ENCODE measurements at regions not wholly inside any gene's neighbourhood (a gene's known extent, or its start where the extent isn't known, plus 50 kb on each side); places are given as distances from the start of the nearest gene placed in this dataset.

- no peak overlapping the region for H3K4me3 ChIP-seq
- intact Hi-C loops (cut with DNase I; ENCODE audit: low total_unique reads) = no loop called here
- H3K36me3 ChIP-seq = no peaks in the 10 kb centered on the region
- H3K4me1 ChIP-seq = no peaks in the 10 kb centered on the region
- no peaks in the 10 kb centered on the region for H3K9me3 ChIP-seq
- no peak for DNase-seq
- no peak for TF ChIP-seq CTCF (IDR thresholded peaks at IDR 0.05)
- no peak for TF ChIP-seq POLR2A (IDR thresholded peaks at IDR 0.05)
- no peak overlapping the region for H3K27ac ChIP-seq
- H3K27me3 ChIP-seq = peaks cover 0 to 3% of the 10 kb centered on the region in 2 donors
Measured at GRCh38 chr17:70230850-70231640, 61.7 kb downstream of the KCNJ2 start.

GRCh38 chr17:70232466-70232865 lies 63.1 kb downstream of the KCNJ2 start:
- Histone ChIP-seq H3K9me3 (no peaks in the 10 kb centered on the region), H3K4me3 (no peak overlapping the region), H3K36me3 (no peaks in the 10 kb centered on the region), H3K4me1 (no peaks in the 10 kb centered on the region), H3K27me3 (peaks cover 0 to 3% of the 10 kb centered on the region in 2 donors), H3K27ac (no peak overlapping the region)
- no peak for DNase-seq
- TF ChIP-seq CTCF (IDR thresholded peaks at IDR 0.05) (no peak), POLR2A (IDR thresholded peaks at IDR 0.05) (no peak)
- intact Hi-C loops (cut with DNase I; ENCODE audit: low total_unique reads) = no loop called here

GRCh38 chr17:70235252-70235651 lies 65.9 kb downstream of the KCNJ2 start:
- intact Hi-C loops (cut with DNase I; ENCODE audit: low total_unique reads) = no loop called here
- H3K27me3 ChIP-seq = peaks cover 0 to 3% of the 10 kb centered on the region in 2 donors
- no peak overlapping the region for H3K4me3 ChIP-seq
- H3K4me1 ChIP-seq = no peaks in the 10 kb centered on the region
- no peaks in the 10 kb centered on the region for H3K36me3 ChIP-seq
- no peak overlapping the region for H3K27ac ChIP-seq
- TF ChIP-seq CTCF (IDR thresholded peaks at IDR 0.05) (no peak), POLR2A (IDR thresholded peaks at IDR 0.05) (no peak)
- H3K9me3 ChIP-seq = no peaks in the 10 kb centered on the region
- DNase-seq = no peak

- Histone ChIP-seq H3K4me1 (no peaks in the 10 kb centered on the region), H3K9me3 (no peaks in the 10 kb centered on the region), H3K36me3 (no peaks in the 10 kb centered on the region), H3K4me3 (no peak overlapping the region), H3K27me3 (peaks cover 0 to 3% of the 10 kb centered on the region in 2 donors), H3K27ac (no peak overlapping the region)
- intact Hi-C loops (cut with DNase I; ENCODE audit: low total_unique reads) = no loop called here
- TF ChIP-seq CTCF (IDR thresholded peaks at IDR 0.05) (no peak), POLR2A (IDR thresholded peaks at IDR 0.05) (no peak)
- no peak for DNase-seq
Measured at GRCh38 chr17:70238228-70238627, 68.9 kb downstream of the KCNJ2 start.

- intact Hi-C loops (cut with DNase I; ENCODE audit: low total_unique reads) = no loop called here
- Histone ChIP-seq H3K36me3 (no peaks in the 10 kb centered on the region), H3K27me3 (peaks cover 0 to 3% of the 10 kb centered on the region in 2 donors), H3K4me1 (no peaks in the 10 kb centered on the region), H3K4me3 (no peak overlapping the region), H3K9me3 (no peaks in the 10 kb centered on the region), H3K27ac (no peak overlapping the region)
- TF ChIP-seq CTCF (IDR thresholded peaks at IDR 0.05) (no peak), POLR2A (IDR thresholded peaks at IDR 0.05) (no peak)
- DNase-seq = no peak
Measured at GRCh38 chr17:70238646-70239045, 69.3 kb downstream of the KCNJ2 start.

Data from uterus (tissue), 3 donors.